OCI-LY1 (cell line): ENCODE measurements at regions not wholly inside any gene's neighbourhood (a gene's known extent, or its start where the extent isn't known, plus 50 kb on each side); places are given as distances from the start of the nearest gene placed in this dataset.

Experiments
- CTCF ChIP-seq: fragments of 200-600 bp; sonication (generic), shearing (Covaris generic); IDR thresholded peaks from 2 replicates; pipeline ENCODE4 v1.5.1; 2017; ENCODE audit warnings: mild to moderate bottlenecking, antibody characterized with exemption, low read length, moderate library complexity, mixed read lengths
- EZH2 ChIP-seq: fragments of 200-600 bp; sonication (generic), shearing (Covaris generic); IDR thresholded peaks from 2 replicates; pipeline ENCODE4 v1.8.0; 2017; ENCODE audit warnings: borderline replicate concordance, mixed run types, mild to moderate bottlenecking, antibody characterized with exemption, low read length, moderate library complexity, mixed read lengths

GRCh38 chr4:14340321-14340720 is 662.0 kb upstream of the CPEB2 start:
- TF ChIP-seq CTCF (no peak), EZH2 (no peak)
